Neural progenitor cell (in vitro differentiated cells): ENCODE measurements at regions not wholly inside any gene's neighbourhood (a gene's known extent, or its start where the extent isn't known, plus 50 kb on each side); places are given as distances from the start of the nearest gene placed in this dataset.
A peak's percentile ranks its signal among the peaks of the same experiment; 100 is the strongest.

ENCODE experiments used
- DNase-seq: peaks from one replicate; pipeline ENCODE4 v3.0.0-alpha.2; 2016; ENCODE audit warnings: low spot score
- H2AFZ ChIP-seq: fragments of 200-600 bp; sonication (generic); replicated peaks from 2 replicates; pipeline ENCODE4 v1.6.1; 2016; ENCODE audit warnings: antibody characterized with exemption
- H3F3A ChIP-seq: fragments of 200-600 bp; sonication (generic); 2 replicates; pipeline ENCODE4 v1.6.1; 2016; ENCODE audit warnings: antibody characterized with exemption, low read depth
- H3K27ac ChIP-seq: fragments of 200-600 bp; sonication (generic); 2 replicates; pipeline ENCODE4 v1.5.1; 2016; ENCODE audit warnings: mild to moderate bottlenecking
- H3K27me3 ChIP-seq: fragments of 200-600 bp; sonication (generic); 2 replicates; pipeline ENCODE4 v1.6.1; 2016; ENCODE audit warnings: mild to moderate bottlenecking, moderate library complexity
- H3K36me3 ChIP-seq: fragments of 200-600 bp; sonication (generic); 2 replicates; pipeline ENCODE4 v1.5.1; 2016
- H3K4me1 ChIP-seq: fragments of 200-600 bp; sonication (generic); 2 replicates; pipeline ENCODE4 v1.6.1; 2016; ENCODE audit warnings: mixed run types
- H3K4me2 ChIP-seq: fragments of 200-600 bp; sonication (generic); 2 replicates; pipeline ENCODE4 v1.6.1; 2016
- H3K4me3 ChIP-seq: fragments of 200-600 bp; sonication (generic); 2 replicates; pipeline ENCODE4 v1.5.1; 2016
- H3K79me2 ChIP-seq: fragments of 200-600 bp; sonication (generic); 2 replicates; pipeline ENCODE4 v1.6.1; 2016; ENCODE audit warnings: low read depth
- H3K9ac ChIP-seq: fragments of 200-600 bp; sonication (generic); 2 replicates; pipeline ENCODE4 v1.6.1; 2016
- H3K9me3 ChIP-seq: fragments of 200-600 bp; sonication (generic); 2 replicates; pipeline ENCODE4 v1.5.1; 2016; ENCODE audit warnings: low read depth
- H4K20me1 ChIP-seq: fragments of 200-600 bp; sonication (generic); 2 replicates; pipeline ENCODE4 v1.6.1; 2016; ENCODE audit warnings: low read depth
- H3K27ac Mint-ChIP-seq: 3 replicates; pipeline ENCODE4 v1.8.0; 2021; ENCODE audit warnings: mixed read lengths
- H3K27me3 Mint-ChIP-seq: 2 replicates; pipeline ENCODE4 v1.8.0; 2022; ENCODE audit warnings: low read depth, mild to moderate bottlenecking, inconsistent platforms, moderate library complexity, mixed read lengths; ENCODE audit not compliant: insufficient read depth
- H3K36me3 Mint-ChIP-seq: 3 replicates; pipeline ENCODE4 v1.8.0; 2021; ENCODE audit warnings: mixed read lengths
- H3K4me1 Mint-ChIP-seq: 3 replicates; pipeline ENCODE4 v1.8.0; 2021; ENCODE audit warnings: mixed read lengths
- H3K4me3 Mint-ChIP-seq: 3 replicates; pipeline ENCODE4 v1.8.0; 2021; ENCODE audit warnings: mild to moderate bottlenecking, moderate library complexity, mixed read lengths
- H3K9me3 Mint-ChIP-seq: 3 replicates; pipeline ENCODE4 v1.8.0; 2020; ENCODE audit warnings: mixed read lengths
- EZH2 ChIP-seq: fragments of 200-600 bp; sonication (generic); IDR thresholded peaks from 2 replicates; pipeline ENCODE4 v1.6.1; 2017; ENCODE audit warnings: antibody characterized with exemption, mild to moderate bottlenecking, moderate library complexity
- EZH2phosphoT487 ChIP-seq: fragments of 200-600 bp; sonication (generic); IDR thresholded peaks from 2 replicates; pipeline ENCODE4 v1.6.1; 2017; ENCODE audit warnings: antibody characterized with exemption
- TF ChIP-seq, protein P1 (sequence below): fragments of 200-600 bp; sonication (generic); IDR thresholded peaks from 2 replicates; pipeline ENCODE4 v1.5.1; 2017; ENCODE audit warnings: antibody characterized with exemption, mild to moderate bottlenecking

GRCh38 chr15:66911131-66911700, 154.2 kb upstream of the SMAD3 start:
- H3F3A ChIP-seq, result no peaks in the 10 kb centered on the region
- no peaks in the 10 kb centered on the region for H3K79me2 ChIP-seq
- Mint-ChIP-seq H3K9me3 (peaks cover 4% of the 10 kb centered on the region), H3K4me1 (peaks cover 35% of the 10 kb centered on the region), H3K27ac (no peak overlapping the region), H3K27me3 (peaks cover 2% of the 10 kb centered on the region), H3K4me3 (no peak overlapping the region), H3K36me3 (no peaks in the 10 kb centered on the region)
- H3K4me2 ChIP-seq, result peak overlapping the region; percentile 19
- H3K27ac ChIP-seq, result no peak overlapping the region
- H2AFZ ChIP-seq, result peak overlapping the region; percentile 7
- no peak overlapping the region for H3K4me3 ChIP-seq
- H3K9me3 ChIP-seq, result no peaks in the 10 kb centered on the region
- DNase-seq, result no peak
- no peaks in the 10 kb centered on the region for H4K20me1 ChIP-seq
- no peaks in the 10 kb centered on the region for H3K27me3 ChIP-seq
- peaks cover 13% of the 10 kb centered on the region for H3K4me1 ChIP-seq
- no peak overlapping the region for H3K9ac ChIP-seq
- TF ChIP-seq EZH2phosphoT487 (no peak), EZH2 (no peak)
- TF ChIP-seq, protein P1, sequence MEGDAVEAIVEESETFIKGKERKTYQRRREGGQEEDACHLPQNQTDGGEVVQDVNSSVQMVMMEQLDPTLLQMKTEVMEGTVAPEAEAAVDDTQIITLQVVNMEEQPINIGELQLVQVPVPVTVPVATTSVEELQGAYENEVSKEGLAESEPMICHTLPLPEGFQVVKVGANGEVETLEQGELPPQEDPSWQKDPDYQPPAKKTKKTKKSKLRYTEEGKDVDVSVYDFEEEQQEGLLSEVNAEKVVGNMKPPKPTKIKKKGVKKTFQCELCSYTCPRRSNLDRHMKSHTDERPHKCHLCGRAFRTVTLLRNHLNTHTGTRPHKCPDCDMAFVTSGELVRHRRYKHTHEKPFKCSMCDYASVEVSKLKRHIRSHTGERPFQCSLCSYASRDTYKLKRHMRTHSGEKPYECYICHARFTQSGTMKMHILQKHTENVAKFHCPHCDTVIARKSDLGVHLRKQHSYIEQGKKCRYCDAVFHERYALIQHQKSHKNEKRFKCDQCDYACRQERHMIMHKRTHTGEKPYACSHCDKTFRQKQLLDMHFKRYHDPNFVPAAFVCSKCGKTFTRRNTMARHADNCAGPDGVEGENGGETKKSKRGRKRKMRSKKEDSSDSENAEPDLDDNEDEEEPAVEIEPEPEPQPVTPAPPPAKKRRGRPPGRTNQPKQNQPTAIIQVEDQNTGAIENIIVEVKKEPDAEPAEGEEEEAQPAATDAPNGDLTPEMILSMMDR, result no peak
- no peaks in the 10 kb centered on the region for H3K36me3 ChIP-seq

DNA sequence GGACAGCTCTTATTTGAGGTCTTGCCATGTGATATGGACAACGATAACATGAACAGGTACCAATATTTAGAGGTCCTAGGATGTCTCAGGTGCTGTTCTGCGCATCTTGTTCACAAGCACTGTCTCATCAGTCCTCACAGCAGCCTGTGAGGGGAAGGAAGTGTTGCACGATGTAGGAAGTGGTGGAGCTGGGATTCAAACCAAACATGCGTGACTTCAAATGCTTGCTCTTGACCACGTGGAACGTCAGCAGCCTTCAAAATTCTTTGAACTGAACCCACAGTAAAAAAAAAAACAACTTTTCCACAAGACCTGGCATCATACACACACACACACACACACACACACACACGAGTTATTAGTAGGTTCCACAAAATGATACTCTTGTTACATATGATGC, 153.4 kb upstream of the SMAD3 start:
- H3K79me2 ChIP-seq, result no peaks in the 10 kb centered on the region
- Mint-ChIP-seq H3K27ac (no peak overlapping the region), H3K27me3 (peaks cover 2% of the 10 kb centered on the region), H3K4me1 (peaks cover 28% of the 10 kb centered on the region), H3K36me3 (no peaks in the 10 kb centered on the region), H3K9me3 (peaks cover 8% of the 10 kb centered on the region), H3K4me3 (no peak overlapping the region)
- no peak overlapping the region for H3K9ac ChIP-seq
- no peaks in the 10 kb centered on the region for H3K36me3 ChIP-seq
- no peak overlapping the region for H3K4me3 ChIP-seq
- no peak overlapping the region for H3K4me2 ChIP-seq
- no peak overlapping the region for H3K27ac ChIP-seq
- H3F3A ChIP-seq, result no peaks in the 10 kb centered on the region
- H3K4me1 ChIP-seq, result peaks cover 13% of the 10 kb centered on the region
- H2AFZ ChIP-seq, result no peak overlapping the region
- H3K27me3 ChIP-seq, result no peaks in the 10 kb centered on the region
- no peaks in the 10 kb centered on the region for H4K20me1 ChIP-seq
- no peaks in the 10 kb centered on the region for H3K9me3 ChIP-seq
- TF ChIP-seq, protein P1, result no peak
- TF ChIP-seq EZH2, result no peak
- no peak for TF ChIP-seq EZH2phosphoT487
- no peak for DNase-seq

- no peaks in the 10 kb centered on the region for H3K79me2 ChIP-seq
- Mint-ChIP-seq H3K27ac (no peak overlapping the region), H3K27me3 (peaks cover 2% of the 10 kb centered on the region), H3K4me3 (no peak overlapping the region), H3K4me1 (peaks cover 24% of the 10 kb centered on the region), H3K36me3 (no peaks in the 10 kb centered on the region), H3K9me3 (peaks cover 8% of the 10 kb centered on the region)
- no peak overlapping the region for H3K4me2 ChIP-seq
- TF ChIP-seq, protein P1, result no peak
- TF ChIP-seq EZH2phosphoT487 (no peak), EZH2 (no peak)
- H4K20me1 ChIP-seq, result no peaks in the 10 kb centered on the region
- H3K27ac ChIP-seq, result no peak overlapping the region
- H3K4me1 ChIP-seq, result peaks cover 13% of the 10 kb centered on the region
- no peaks in the 10 kb centered on the region for H3F3A ChIP-seq
- no peaks in the 10 kb centered on the region for H3K36me3 ChIP-seq
- no peaks in the 10 kb centered on the region for H3K27me3 ChIP-seq
- no peak overlapping the region for H3K9ac ChIP-seq
- no peak overlapping the region for H2AFZ ChIP-seq
- no peak for DNase-seq
- H3K4me3 ChIP-seq, result no peak overlapping the region
- no peaks in the 10 kb centered on the region for H3K9me3 ChIP-seq
Observed at GRCh38 chr15:66912441-66912840, 153.0 kb upstream of the SMAD3 start.
